Spleen (tissue), 11 donors: ENCODE measurements at regions not wholly inside any gene's neighbourhood (a gene's known extent, or its start where the extent isn't known, plus 50 kb on each side); places are given as distances from the start of the nearest gene placed in this dataset.
A peak's percentile ranks its signal among the peaks of the same experiment; 100 is the strongest.

Experiments used
- DNase-seq: peaks from one replicate; pipeline ENCODE4 v3.0.0-alpha.2; 2020
- H3K27ac ChIP-seq, 8 donors: fragments of 200-600 bp; sonication (generic) in 7 of 8; 1 replicate in 4 of 8; 2 replicates in 4 of 8; pipeline versions ENCODE4 v1.5.0 to v1.8.0; 2016 to 2021; ENCODE audit warnings: inconsistent platforms in 4 of 8, mild to moderate bottlenecking in 4 of 8, moderate library complexity in 1 of 8
- H3K27me3 ChIP-seq, 7 donors: fragments of 200-600 bp; sonication (generic) in 6 of 7; replicated peaks in 1 of 7; 1 replicate in 4 of 7; 2 replicates in 3 of 7; pipeline versions ENCODE4 v1.5.0 to v1.8.0; 2016 to 2021; ENCODE audit warnings: inconsistent platforms in 3 of 7, mild to moderate bottlenecking in 1 of 7
- H3K36me3 ChIP-seq, 6 donors: fragments of 200-600 bp; sonication (generic) in 5 of 6; 1 replicate in 4 of 6; 2 replicates in 2 of 6; pipeline versions ENCODE4 v1.5.0 to v1.8.0; 2016 to 2021; ENCODE audit warnings: inconsistent platforms in 2 of 6
- H3K4me1 ChIP-seq, 6 donors: fragments of 200-600 bp; sonication (generic) in 5 of 6; 1 replicate in 3 of 6; 2 replicates in 3 of 6; pipeline versions ENCODE4 v1.5.0 to v1.8.0; 2016 to 2021; ENCODE audit warnings: inconsistent platforms in 3 of 6
- H3K4me3 ChIP-seq, 8 donors: fragments of 200-600 bp; sonication (generic) in 7 of 8; 1 replicate in 4 of 8; 2 replicates in 4 of 8; pipeline versions ENCODE4 v1.5.0 to v1.8.0; 2016 to 2021; ENCODE audit warnings: inconsistent platforms in 4 of 8, mild to moderate bottlenecking in 4 of 8, moderate library complexity in 2 of 8
- H3K9me3 ChIP-seq, 8 donors: fragments of 200-600 bp; sonication (generic) in 7 of 8; 1 replicate in 4 of 8; 2 replicates in 4 of 8; pipeline versions ENCODE4 v1.5.0 to v1.8.0; 2016 to 2021; ENCODE audit warnings: inconsistent platforms in 4 of 8
- CTCF ChIP-seq, 11 experiments: fragments of 200-600 bp in 7 of 11; fragments of 450-650 bp in 4 of 11; sonication (generic) in 4 of 11; IDR thresholded peaks in 8 of 11; conservative IDR thresholded peaks in 3 of 11; 1 replicate in 7 of 11; 2 replicates in 4 of 11; pipeline versions ENCODE4 v1.4.0 to v1.8.0; 2016 to 2021; ENCODE audit warnings: antibody characterized with exemption in 11 of 11, inconsistent platforms in 4 of 11, mild to moderate bottlenecking in 1 of 11
- POLR2A ChIP-seq, 3 donors: fragments of 450-650 bp; IDR thresholded peaks; one replicate each; pipeline ENCODE4 v1.5.1; 2017; ENCODE audit warnings: antibody characterized with exemption in 3 of 3, mild to moderate bottlenecking in 1 of 3
- POLR2AphosphoS5 ChIP-seq, 3 donors: sonication (generic); formaldehyde crosslinking; IDR thresholded peaks; one replicate each; pipeline ENCODE4 v1.5.1; 2017; ENCODE audit warnings: antibody characterized with exemption in 3 of 3
- WGBS, 5 donors: extraction: QIAGEN DNeasy Blood & Tissue Kit in 3 of 5; methylation state at CpG; one replicate each; pipeline versions ENCODE4 v1.1.5 to v1.1.7; 2013 to 2018; 5-methylcytosine and 5-hydroxymethylcytosine counted together
- intact Hi-C: fragments of 100-400 bp; cut with DNase I; formaldehyde crosslinking; loops from one replicate; pipeline ENCODE4 v1.15.0; 2023; ENCODE audit warnings: low total_unique reads
- donor health status: healthy with polysubstance abuse.
- donor health status: DM: no; HTN: no; CAD: no; lungs with moderate emphysema.
- donor health status: DM: no; HTN: no; CAD: no.
- donor health status: Bipolar disorder and iron deficiency.
- donor health status: healthy.
- donor health status: DM: no; HTN: no; CAD: no.
- donor health status: DM: yes; HTN: yes; CAD: no.

DNA sequence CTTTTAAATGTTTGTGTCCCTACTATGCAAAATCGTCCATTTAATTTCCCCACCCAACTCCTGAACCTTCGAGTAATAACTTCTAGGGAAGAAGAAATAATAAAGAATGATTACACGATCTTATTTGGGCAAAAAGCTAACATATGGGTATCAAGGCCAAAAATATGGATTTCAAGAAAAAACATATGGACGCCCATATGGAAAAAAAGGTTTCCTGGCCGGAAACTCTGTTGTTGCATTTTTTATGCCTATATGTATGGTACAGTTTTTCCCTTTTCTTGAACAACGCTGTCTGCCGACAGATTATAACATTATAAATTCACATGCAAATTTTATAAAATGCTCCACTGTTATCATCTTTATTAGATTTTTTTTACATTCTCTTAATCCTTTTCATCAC is 167.6 kb upstream of the ESRRG start:
- H3K27me3 ChIP-seq, result no peaks in the 10 kb centered on the region
- peaks cover 0 to 4% (median 0%) of the 10 kb centered on the region in 6 donors for H3K4me1 ChIP-seq
- no peaks in the 10 kb centered on the region for H3K36me3 ChIP-seq
- TF ChIP-seq POLR2AphosphoS5 (IDR thresholded peaks at IDR 0.05) (no peak), POLR2A (IDR thresholded peaks at IDR 0.05) (no peak), CTCF (IDR thresholded peaks at IDR 0.05 in 8 of 11, conservative IDR thresholded peaks at IDR 0.05 in 3 of 11) (no peak)
- no peak overlapping the region for H3K4me3 ChIP-seq
- intact Hi-C loops, result no loop called here
- 88 to 96% (median 93%) methylated on average over 7 of the region's 7 CpGs for WGBS, 5 donors
- H3K27ac ChIP-seq, result no peak overlapping the region
- no peak for DNase-seq
- H3K9me3 ChIP-seq, result no peaks in the 10 kb centered on the region

- DNase-seq, result no peak
- no peaks in the 10 kb centered on the region for H3K36me3 ChIP-seq
- H3K4me1 ChIP-seq, result no peaks in the 10 kb centered on the region
- H3K9me3 ChIP-seq, result no peaks in the 10 kb centered on the region
- no peak for TF ChIP-seq POLR2AphosphoS5 (IDR thresholded peaks at IDR 0.05)
- no peak for TF ChIP-seq POLR2A (IDR thresholded peaks at IDR 0.05)
- TF ChIP-seq CTCF (IDR thresholded peaks at IDR 0.05 in 8 of 11, conservative IDR thresholded peaks at IDR 0.05 in 3 of 11), result no peak
- no peaks in the 10 kb centered on the region for H3K27me3 ChIP-seq
- 50 to 77% (median 61%) methylated on average over 5 of the region's 5 CpGs for whole genome bisulfite sequencing, 5 donors
- intact Hi-C loops, result no loop called here
- H3K27ac ChIP-seq, result peak overlapping the region in 1 of 8 donors; percentile 52
- no peak overlapping the region for H3K4me3 ChIP-seq
Measured at GRCh38 chr1:216888731-216889130, 165.5 kb upstream of the ESRRG start.

DNA sequence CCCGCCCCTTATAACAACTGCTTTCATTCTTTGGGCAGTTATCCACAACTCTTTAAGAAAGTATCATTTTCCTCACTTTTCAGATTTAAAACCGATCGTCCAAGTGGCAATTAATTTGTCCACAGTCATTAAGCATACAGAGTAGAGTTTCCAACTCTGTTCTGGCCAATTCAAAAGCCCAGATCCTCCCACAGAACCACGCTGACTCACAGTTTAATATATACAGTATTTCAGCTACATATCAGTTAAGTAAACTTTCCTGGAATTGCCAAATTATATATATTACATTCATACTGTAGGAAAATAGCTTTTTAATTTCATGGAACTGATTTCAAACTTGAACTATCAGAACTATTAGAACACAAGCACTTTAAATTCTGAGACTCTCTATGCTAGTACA is 163.8 kb upstream of the ESRRG start:
- Histone ChIP-seq H3K4me3 (no peak overlapping the region), H3K36me3 (no peaks in the 10 kb centered on the region), H3K9me3 (no peaks in the 10 kb centered on the region), H3K27ac (no peak overlapping the region), H3K4me1 (no peaks in the 10 kb centered on the region), H3K27me3 (no peaks in the 10 kb centered on the region)
- no peak for DNase-seq
- TF ChIP-seq POLR2A (IDR thresholded peaks at IDR 0.05) (no peak), CTCF (IDR thresholded peaks at IDR 0.05 in 8 of 11, conservative IDR thresholded peaks at IDR 0.05 in 3 of 11) (no peak)
- WGBS, 5 donors, result 78 to 93% (median 88%) methylated on average over 4 of the region's 4 CpGs
- intact Hi-C loops, result no loop called here

- no peak for TF ChIP-seq POLR2A (IDR thresholded peaks at IDR 0.05)
- no peak for TF ChIP-seq CTCF (IDR thresholded peaks at IDR 0.05 in 8 of 11, conservative IDR thresholded peaks at IDR 0.05 in 3 of 11)
- no peak for TF ChIP-seq POLR2AphosphoS5 (IDR thresholded peaks at IDR 0.05)
Measured at GRCh38 chr1:216884614-216885229, 161.5 kb upstream of the ESRRG start.

More at GRCh38 chr1:216884614-216885229, 161.5 kb upstream of the ESRRG start:
- Histone ChIP-seq H3K4me1 (no peaks in the 10 kb centered on the region), H3K36me3 (no peaks in the 10 kb centered on the region), H3K9me3 (no peaks in the 10 kb centered on the region), H3K4me3 (no peak overlapping the region), H3K27me3 (no peaks in the 10 kb centered on the region), H3K27ac (peak overlapping the region in 2 of 8 donors; percentile 30 to 42)
- no peak for DNase-seq
- intact Hi-C loops, result no loop called here
- WGBS, 5 donors, result 20 to 45% (median 38%) methylated on average over 2 of the region's 2 CpGs
